ENCODE measurements at regions not wholly inside any gene's neighbourhood (a gene's known extent, or its start where the extent isn't known, plus 50 kb on each side); places are given as distances from the start of the nearest gene placed in this dataset.

DNA sequence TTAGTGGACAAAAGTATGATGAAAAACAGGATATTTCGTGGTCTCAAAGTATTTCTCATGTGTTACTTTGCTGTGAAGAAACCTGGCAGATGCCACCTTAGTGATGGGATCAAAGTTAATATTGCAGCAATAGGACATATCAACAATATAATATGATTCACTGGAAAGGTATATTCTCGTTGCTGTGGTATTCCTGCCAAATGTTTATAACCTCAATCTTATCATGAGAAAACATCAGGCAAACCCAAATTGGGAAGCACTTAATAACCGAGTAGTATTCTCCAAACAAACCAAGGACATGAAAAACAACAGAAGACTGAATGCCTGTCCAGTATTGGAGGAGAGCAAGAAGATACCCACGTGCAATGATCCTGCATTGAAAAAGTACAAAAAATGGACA is 302.6 kb upstream of the MC4R start:
- no peak for DNase-seq
- Mint-ChIP-seq H3K4me1 (peaks cover 3 to 4% of the 10 kb centered on the region in 2 experiments), H3K9me3 (no peaks in the 10 kb centered on the region; a peak in 1 of 5 replicates), H3K27me3 (ENCODE audit: low read depth) (peaks cover 3% of the 10 kb centered on the region; the same call in 1 of the 2 replicates), H3K36me3 (ENCODE audit: insufficient read depth in 1 of 3, low read depth in 3 of 3) (no peaks in the 10 kb centered on the region), H3K4me3 (no peak overlapping the region), H3K27ac (no peak overlapping the region)
- Histone ChIP-seq H3K23me2 (ENCODE audit: insufficient read length, low read depth, low read length, poor library complexity, severe bottlenecking) (no peaks in the 10 kb centered on the region), H2BK15ac (ENCODE audit: low read depth, low read length) (no peak overlapping the region), H3K9me3 (ENCODE audit: control insufficient read depth, low read depth, low read length) (no peaks in the 10 kb centered on the region), H4K5ac (ENCODE audit: insufficient read length, low read depth, low read length) (no peak overlapping the region), H3K14ac (ENCODE audit: insufficient read depth, low read length) (no peak overlapping the region), H3K27ac (ENCODE audit: insufficient read length, low read depth, low read length) (no peak overlapping the region), H3K27me3 (ENCODE audit: insufficient read depth, low read length) (no peaks in the 10 kb centered on the region), H4K20me1 (ENCODE audit: control insufficient read depth, insufficient read depth, insufficient read length) (no peaks in the 10 kb centered on the region), H2AK5ac (ENCODE audit: insufficient read length, low read length) (no peak overlapping the region), H3K79me1 (ENCODE audit: insufficient read depth, low read depth, low read length, poor library complexity, severe bottlenecking) (no peaks in the 10 kb centered on the region), H3K4me1 (ENCODE audit: insufficient read depth, low read length) (no peaks in the 10 kb centered on the region; the same call in 1 of the 2 replicates), H2BK20ac (ENCODE audit: low read depth, low read length, poor library complexity, severe bottlenecking) (no peak overlapping the region), H3K23ac (ENCODE audit: insufficient read length, low read depth, low read length) (no peak overlapping the region), H3T11ph (ENCODE audit: low read length) (no peak overlapping the region), H3K4ac (ENCODE audit: low read depth, low read length) (no peak overlapping the region), H3K56ac (ENCODE audit: insufficient read length, low read depth, low read length) (no peak overlapping the region), H3K4me2 (ENCODE audit: insufficient read depth, insufficient read length, low read length) (no peak overlapping the region), H4K91ac (ENCODE audit: insufficient read length, low read depth, low read length) (no peak overlapping the region), H2AFZ (ENCODE audit: low read length) (no peak overlapping the region), H3K18ac (ENCODE audit: insufficient read length, low read depth, low read length) (no peak overlapping the region), H2BK12ac (ENCODE audit: insufficient read length, low read depth, low read length) (no peak overlapping the region), H2BK5ac (ENCODE audit: insufficient read length, low read length) (no peak overlapping the region), H4K8ac (replicated peaks; ENCODE audit: insufficient read length, low read depth, low read length) (no peak overlapping the region), H3K79me2 (ENCODE audit: insufficient read depth, low read length) (no peaks in the 10 kb centered on the region), H2BK120ac (ENCODE audit: low read depth, low read length, poor library complexity, severe bottlenecking) (no peak overlapping the region), H3K9ac (ENCODE audit: extremely low read depth, insufficient read length, low read length) (no peak overlapping the region)
- WGBS (ENCODE audit: extremely low coverage, insufficient read length, low lambda C conversion rate): no CpG with 5 or more reads among the region's 4 CpGs
- TF ChIP-seq, protein P1, sequence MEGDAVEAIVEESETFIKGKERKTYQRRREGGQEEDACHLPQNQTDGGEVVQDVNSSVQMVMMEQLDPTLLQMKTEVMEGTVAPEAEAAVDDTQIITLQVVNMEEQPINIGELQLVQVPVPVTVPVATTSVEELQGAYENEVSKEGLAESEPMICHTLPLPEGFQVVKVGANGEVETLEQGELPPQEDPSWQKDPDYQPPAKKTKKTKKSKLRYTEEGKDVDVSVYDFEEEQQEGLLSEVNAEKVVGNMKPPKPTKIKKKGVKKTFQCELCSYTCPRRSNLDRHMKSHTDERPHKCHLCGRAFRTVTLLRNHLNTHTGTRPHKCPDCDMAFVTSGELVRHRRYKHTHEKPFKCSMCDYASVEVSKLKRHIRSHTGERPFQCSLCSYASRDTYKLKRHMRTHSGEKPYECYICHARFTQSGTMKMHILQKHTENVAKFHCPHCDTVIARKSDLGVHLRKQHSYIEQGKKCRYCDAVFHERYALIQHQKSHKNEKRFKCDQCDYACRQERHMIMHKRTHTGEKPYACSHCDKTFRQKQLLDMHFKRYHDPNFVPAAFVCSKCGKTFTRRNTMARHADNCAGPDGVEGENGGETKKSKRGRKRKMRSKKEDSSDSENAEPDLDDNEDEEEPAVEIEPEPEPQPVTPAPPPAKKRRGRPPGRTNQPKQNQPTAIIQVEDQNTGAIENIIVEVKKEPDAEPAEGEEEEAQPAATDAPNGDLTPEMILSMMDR (conservative IDR thresholded peaks at IDR 0.05): no peak
